Osteoblast (primary cell): ENCODE measurements at regions not wholly inside any gene's neighbourhood (a gene's known extent, or its start where the extent isn't known, plus 50 kb on each side); places are given as distances from the start of the nearest gene placed in this dataset.
A peak's percentile ranks its signal among the peaks of the same experiment; 100 is the strongest.

Experiments used
- DNase-seq: peaks from one replicate; pipeline ENCODE4 v3.0.0; 2011; ENCODE audit warnings: low spot score, mixed read lengths; ENCODE audit not compliant: insufficient read length; ENCODE audit errors: missing footprints
- H2AFZ ChIP-seq: 2 replicates; pipeline ENCODE4 v1.6.0; 2011; ENCODE audit warnings: mild to moderate bottlenecking, low read length
- H3K27ac ChIP-seq: 2 replicates; pipeline ENCODE4 v1.5.1; 2011; ENCODE audit warnings: mild to moderate bottlenecking, low read depth, low read length, moderate library complexity
- H3K27me3 ChIP-seq: 2 replicates; pipeline ENCODE4 v1.6.0; 2012; ENCODE audit warnings: mild to moderate bottlenecking, control low read depth, inconsistent platforms, low read length, moderate library complexity; ENCODE audit not compliant: insufficient read depth
- H3K36me3 ChIP-seq: 2 replicates; pipeline ENCODE4 v1.5.1; 2011; ENCODE audit warnings: mild to moderate bottlenecking, low read length, control low read depth, moderate library complexity; ENCODE audit not compliant: insufficient read depth
- H3K4me1 ChIP-seq: 2 replicates; pipeline ENCODE4 v1.5.1; 2011; ENCODE audit warnings: mild to moderate bottlenecking, low read length, control low read depth, moderate library complexity; ENCODE audit not compliant: insufficient read depth
- H3K4me2 ChIP-seq: 2 replicates; pipeline ENCODE4 v1.6.0; 2011; ENCODE audit warnings: mild to moderate bottlenecking, low read length; ENCODE audit not compliant: insufficient read depth
- H3K4me3 ChIP-seq: fragments of 200-600 bp; sonication (generic); 3 replicates; pipeline ENCODE4 v1.5.1; 2012; ENCODE audit warnings: mild to moderate bottlenecking, low read length, inconsistent platforms; ENCODE audit not compliant: insufficient read depth
- H3K79me2 ChIP-seq: 2 replicates; pipeline ENCODE4 v1.6.0; 2012; ENCODE audit warnings: mild to moderate bottlenecking, low read length, control low read depth, inconsistent platforms; ENCODE audit not compliant: insufficient read depth
- H3K9me3 ChIP-seq: 2 replicates; pipeline ENCODE4 v1.5.1; 2011; ENCODE audit warnings: low read depth, low read length, control low read depth
- H4K20me1 ChIP-seq: 2 replicates; pipeline ENCODE4 v1.6.0; 2012; ENCODE audit warnings: mild to moderate bottlenecking, low read length, control low read depth; ENCODE audit not compliant: insufficient read depth
- TF ChIP-seq, protein P1 (sequence below): IDR thresholded peaks from 2 replicates; pipeline ENCODE4 v1.5.1; 2011; ENCODE audit warnings: mild to moderate bottlenecking, low read depth, low read length, moderate library complexity; ENCODE audit errors: extremely low read depth

DNA sequence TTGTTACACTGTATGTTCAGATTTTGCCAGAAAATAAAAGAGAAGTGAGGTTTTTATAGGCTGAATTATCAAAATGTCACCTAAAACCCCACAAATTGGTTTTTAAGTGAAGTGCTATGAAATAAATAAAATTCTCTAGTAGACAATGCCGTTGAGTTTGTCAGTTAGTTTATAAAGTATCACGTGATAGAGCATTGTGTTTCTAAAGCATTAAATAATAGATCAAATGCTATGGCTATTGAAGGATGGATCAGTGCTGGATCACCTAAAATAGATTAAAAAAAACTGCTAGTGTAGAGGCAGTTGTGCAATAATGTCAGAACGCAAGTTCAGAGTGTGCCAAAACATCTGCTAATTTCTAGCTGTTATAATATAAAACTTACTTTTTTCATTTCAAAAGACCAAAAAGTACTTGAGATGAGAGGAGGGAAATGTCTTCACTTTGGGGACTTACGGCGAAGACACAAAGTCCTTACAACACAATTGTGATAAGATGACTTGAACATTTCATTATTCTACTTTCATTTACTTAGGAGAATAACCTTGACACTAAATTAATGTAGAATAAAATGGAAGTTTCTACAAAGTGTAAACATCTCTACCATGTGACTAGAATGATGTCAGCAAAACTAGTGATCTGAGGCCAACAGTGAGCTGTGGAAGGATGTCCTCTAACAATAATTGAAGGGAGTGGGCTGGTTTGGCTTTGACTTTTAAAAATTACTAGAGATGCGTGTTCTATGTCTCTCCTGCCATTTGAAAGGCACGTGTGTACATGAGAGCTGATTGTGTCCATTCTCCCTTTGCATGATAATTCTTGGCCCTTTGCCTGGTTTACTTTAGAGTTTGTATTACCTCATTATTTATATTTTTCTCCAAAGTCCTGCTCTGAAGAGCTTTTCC lies 154.4 kb upstream of the PDE3A start:
- no peak for DNase-seq
- Histone ChIP-seq H3K27ac (no peak overlapping the region), H3K36me3 (no peaks in the 10 kb centered on the region), H3K9me3 (no peaks in the 10 kb centered on the region), H3K4me2 (no peak overlapping the region), H3K4me3 (no peak overlapping the region), H3K27me3 (no peaks in the 10 kb centered on the region), H2AFZ (no peak overlapping the region), H3K4me1 (peaks cover 8% of the 10 kb centered on the region), H4K20me1 (no peaks in the 10 kb centered on the region), H3K79me2 (no peaks in the 10 kb centered on the region)
- TF ChIP-seq, protein P1, sequence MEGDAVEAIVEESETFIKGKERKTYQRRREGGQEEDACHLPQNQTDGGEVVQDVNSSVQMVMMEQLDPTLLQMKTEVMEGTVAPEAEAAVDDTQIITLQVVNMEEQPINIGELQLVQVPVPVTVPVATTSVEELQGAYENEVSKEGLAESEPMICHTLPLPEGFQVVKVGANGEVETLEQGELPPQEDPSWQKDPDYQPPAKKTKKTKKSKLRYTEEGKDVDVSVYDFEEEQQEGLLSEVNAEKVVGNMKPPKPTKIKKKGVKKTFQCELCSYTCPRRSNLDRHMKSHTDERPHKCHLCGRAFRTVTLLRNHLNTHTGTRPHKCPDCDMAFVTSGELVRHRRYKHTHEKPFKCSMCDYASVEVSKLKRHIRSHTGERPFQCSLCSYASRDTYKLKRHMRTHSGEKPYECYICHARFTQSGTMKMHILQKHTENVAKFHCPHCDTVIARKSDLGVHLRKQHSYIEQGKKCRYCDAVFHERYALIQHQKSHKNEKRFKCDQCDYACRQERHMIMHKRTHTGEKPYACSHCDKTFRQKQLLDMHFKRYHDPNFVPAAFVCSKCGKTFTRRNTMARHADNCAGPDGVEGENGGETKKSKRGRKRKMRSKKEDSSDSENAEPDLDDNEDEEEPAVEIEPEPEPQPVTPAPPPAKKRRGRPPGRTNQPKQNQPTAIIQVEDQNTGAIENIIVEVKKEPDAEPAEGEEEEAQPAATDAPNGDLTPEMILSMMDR: no peak

DNA sequence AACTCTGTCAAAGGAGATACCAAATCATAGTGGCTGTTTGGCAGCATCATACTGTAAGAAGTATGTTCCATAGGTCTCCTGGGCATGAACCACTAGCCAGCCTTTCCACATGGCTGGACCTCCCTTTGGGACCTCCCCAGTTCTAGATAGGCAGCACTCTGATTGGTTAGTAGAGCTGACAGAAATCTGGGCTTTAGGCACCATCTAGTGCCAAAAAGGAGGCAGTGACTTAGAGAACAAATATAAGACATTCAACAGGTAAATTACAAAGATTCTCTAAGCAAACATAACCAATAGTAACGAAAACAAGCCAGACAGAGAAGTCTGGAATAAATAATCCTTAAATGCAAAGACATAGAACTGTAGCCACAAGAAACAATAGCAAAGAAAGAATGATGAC lies 148.0 kb upstream of the PDE3A start:
- Histone ChIP-seq H3K79me2 (no peaks in the 10 kb centered on the region), H3K27me3 (no peaks in the 10 kb centered on the region), H3K4me1 (no peaks in the 10 kb centered on the region), H4K20me1 (no peaks in the 10 kb centered on the region), H2AFZ (peak overlapping the region; percentile 0), H3K4me2 (no peak overlapping the region), H3K4me3 (no peak overlapping the region), H3K27ac (no peak overlapping the region), H3K9me3 (no peaks in the 10 kb centered on the region), H3K36me3 (no peaks in the 10 kb centered on the region)
- TF ChIP-seq, protein P1: peak; percentile 48
- DNase-seq: peak; percentile 37

DNA sequence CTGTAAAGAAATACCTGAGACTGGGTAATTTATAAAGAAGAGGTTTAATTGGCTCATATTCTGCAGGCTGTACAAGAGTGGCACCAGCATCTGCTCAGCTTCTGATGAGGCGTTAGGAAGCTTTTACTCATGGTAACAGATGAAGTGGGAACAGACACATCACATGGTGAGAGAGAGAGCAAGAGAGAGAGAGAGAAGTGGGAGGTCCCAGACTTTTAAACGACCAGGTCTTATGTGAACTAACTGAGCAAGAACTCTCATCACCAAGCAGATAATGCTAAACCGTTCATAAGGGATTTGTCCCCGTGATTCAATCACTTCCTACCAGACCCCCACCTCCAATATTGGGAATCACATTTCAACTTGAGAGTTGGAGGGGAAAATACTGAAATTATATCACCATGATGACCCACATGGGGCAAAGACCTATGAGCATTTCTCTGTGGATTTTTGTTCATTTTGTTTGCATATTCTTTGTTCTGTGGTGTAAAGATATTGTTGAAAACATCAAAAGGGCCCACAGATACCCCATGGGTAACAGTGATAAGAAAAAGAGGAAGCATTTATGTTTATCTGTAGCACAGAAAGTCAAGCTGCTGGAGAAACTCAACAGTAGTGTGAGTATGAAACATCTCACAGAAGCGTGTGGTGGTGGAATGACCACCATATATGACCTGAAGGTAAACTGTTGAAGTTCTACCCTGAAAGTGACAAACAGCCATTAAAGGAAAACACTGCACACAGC lies 135.2 kb upstream of the PDE3A start:
- Histone ChIP-seq H3K36me3 (no peaks in the 10 kb centered on the region), H3K27ac (no peak overlapping the region), H3K4me1 (no peaks in the 10 kb centered on the region), H3K79me2 (no peaks in the 10 kb centered on the region), H3K27me3 (no peaks in the 10 kb centered on the region), H3K9me3 (no peaks in the 10 kb centered on the region), H2AFZ (no peak overlapping the region), H3K4me3 (no peak overlapping the region), H4K20me1 (no peaks in the 10 kb centered on the region), H3K4me2 (no peak overlapping the region)
- DNase-seq: no peak
- TF ChIP-seq, protein P1: no peak

DNA sequence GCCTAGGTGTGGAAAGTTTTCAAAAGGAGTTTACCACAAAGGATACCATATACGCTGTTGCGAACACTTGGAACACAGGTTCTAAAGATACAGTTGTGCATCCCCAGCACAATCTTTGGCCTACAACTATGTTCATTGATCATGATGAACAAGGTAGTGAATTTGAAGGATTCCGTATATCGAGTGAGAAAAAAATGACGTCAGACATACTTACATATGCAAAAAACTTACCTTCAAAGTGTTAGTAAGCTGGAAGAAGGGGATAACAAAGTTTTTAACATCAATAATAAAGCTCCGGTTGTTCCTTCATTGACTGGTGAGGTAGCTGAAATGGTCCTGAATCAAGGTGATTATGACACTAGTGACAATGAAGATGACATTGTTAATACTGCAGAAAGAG lies 133.9 kb upstream of the PDE3A start:
- Histone ChIP-seq H3K27me3 (no peaks in the 10 kb centered on the region), H3K9me3 (no peaks in the 10 kb centered on the region), H3K27ac (no peak overlapping the region), H3K79me2 (no peaks in the 10 kb centered on the region), H3K4me3 (no peak overlapping the region), H3K36me3 (no peaks in the 10 kb centered on the region), H3K4me1 (no peaks in the 10 kb centered on the region), H2AFZ (no peak overlapping the region), H3K4me2 (no peak overlapping the region), H4K20me1 (no peaks in the 10 kb centered on the region)
- DNase-seq: no peak
- TF ChIP-seq, protein P1: no peak
